HG02885 (cell line): ENCODE measurements at regions not wholly inside any gene's neighbourhood (a gene's known extent, or its start where the extent isn't known, plus 50 kb on each side); places are given as distances from the start of the nearest gene placed in this dataset.

Experiments
- ATAC-seq: cut with Tn5 transposase; IDR thresholded peaks from one replicate; pipeline ENCODE4 v1.9.1; 2021; ENCODE audit warnings: mild to moderate bottlenecking; ENCODE audit not compliant: unreplicated experiment, poor library complexity

- ATAC-seq, result peak; percentile 10
Observed at GRCh38 chr11:119787074-119787461, 58.1 kb upstream of the NECTIN1 start.

DNA sequence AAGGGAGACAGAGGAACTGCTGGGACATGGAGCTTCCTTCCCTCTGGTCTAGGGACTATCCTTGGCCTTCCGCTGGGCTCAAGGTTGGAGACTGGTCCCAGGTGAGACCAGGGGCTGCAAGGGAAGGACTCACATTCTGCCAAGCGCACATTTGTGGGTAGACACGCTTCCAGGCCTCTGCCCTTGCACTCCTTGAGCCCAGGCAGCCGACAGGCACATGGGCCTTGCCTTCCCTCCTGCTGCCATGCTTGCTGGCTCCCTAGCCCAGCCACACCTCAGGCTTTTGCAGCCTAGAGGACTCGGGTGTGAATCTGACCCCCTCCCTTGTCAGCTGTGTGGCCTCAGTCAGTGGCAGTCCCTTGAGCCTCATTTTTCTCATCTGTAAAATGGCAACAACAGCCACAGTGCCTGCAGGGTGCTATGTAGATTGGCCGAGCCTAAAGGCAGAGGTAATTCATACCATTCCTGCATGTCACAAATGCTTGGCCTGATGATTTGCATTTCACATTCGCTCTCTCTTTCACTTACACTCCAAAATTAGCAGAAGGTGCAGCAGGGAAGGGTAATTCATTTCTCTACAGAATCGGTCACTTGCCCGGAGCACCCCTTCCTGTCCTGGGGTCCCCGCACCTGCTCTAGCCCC is 57.6 kb upstream of the NECTIN1 start:
- ATAC-seq, result peak; percentile 76

DNA sequence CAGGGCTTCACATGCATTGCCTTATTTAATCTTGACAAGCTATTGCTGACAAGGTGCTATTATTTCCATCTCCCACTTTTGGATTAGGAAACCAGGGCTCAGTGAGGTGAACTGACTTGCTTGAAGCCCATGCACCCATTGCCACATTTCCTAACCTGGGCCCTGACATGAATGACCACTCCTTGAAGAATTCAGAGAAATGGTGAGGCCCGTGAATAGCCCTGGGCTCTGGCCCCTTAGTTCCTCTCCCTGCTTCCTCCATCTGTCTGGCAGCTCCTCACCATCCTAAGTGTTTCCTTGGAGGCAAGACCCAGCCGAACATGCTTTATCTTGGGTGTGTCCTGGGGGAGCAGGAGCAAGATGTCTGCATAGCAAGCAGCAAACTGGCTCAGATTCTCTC is 56.1 kb upstream of the NECTIN1 start:
- ATAC-seq, result no peak

- no peak for ATAC-seq
Observed at GRCh38 chr11:119784421-119784820, 55.4 kb upstream of the NECTIN1 start.

GRCh38 chr11:119783466-119784400 is 54.7 kb upstream of the NECTIN1 start:
- ATAC-seq, result no peak

- no peak for ATAC-seq
Observed at GRCh38 chr11:119782739-119783072, 53.7 kb upstream of the NECTIN1 start.

GRCh38 chr11:119782006-119782738 is 53.2 kb upstream of the NECTIN1 start:
- ATAC-seq, result no peak

GRCh38 chr11:119780222-119780953 is 51.4 kb upstream of the NECTIN1 start:
- no peak for ATAC-seq

- no peak for ATAC-seq
Observed at GRCh38 chr11:119779195-119780071, 50.4 kb upstream of the NECTIN1 start.
